Thyroid gland (tissue), 4 donors: ENCODE measurements at regions not wholly inside any gene's neighbourhood (a gene's known extent, or its start where the extent isn't known, plus 50 kb on each side); places are given as distances from the start of the nearest gene placed in this dataset.

Source experiments
- CTCF ChIP-seq, 6 experiments: fragments of 200-600 bp in 3 of 6; fragments of 450-650 bp in 3 of 6; sonication (generic) in 3 of 6; IDR thresholded peaks; one replicate each; pipeline ENCODE4 v1.5.1; 2016 to 2019; ENCODE audit warnings: antibody characterized with exemption in 6 of 6, mild to moderate bottlenecking in 2 of 6, inconsistent platforms in 1 of 6, moderate library complexity in 1 of 6
- POLR2A ChIP-seq, 2 donors: fragments of 450-650 bp; IDR thresholded peaks; one replicate each; pipeline ENCODE4 v1.6.1; 2017; ENCODE audit warnings: antibody characterized with exemption in 2 of 2, mild to moderate bottlenecking in 2 of 2, moderate library complexity in 1 of 2

DNA sequence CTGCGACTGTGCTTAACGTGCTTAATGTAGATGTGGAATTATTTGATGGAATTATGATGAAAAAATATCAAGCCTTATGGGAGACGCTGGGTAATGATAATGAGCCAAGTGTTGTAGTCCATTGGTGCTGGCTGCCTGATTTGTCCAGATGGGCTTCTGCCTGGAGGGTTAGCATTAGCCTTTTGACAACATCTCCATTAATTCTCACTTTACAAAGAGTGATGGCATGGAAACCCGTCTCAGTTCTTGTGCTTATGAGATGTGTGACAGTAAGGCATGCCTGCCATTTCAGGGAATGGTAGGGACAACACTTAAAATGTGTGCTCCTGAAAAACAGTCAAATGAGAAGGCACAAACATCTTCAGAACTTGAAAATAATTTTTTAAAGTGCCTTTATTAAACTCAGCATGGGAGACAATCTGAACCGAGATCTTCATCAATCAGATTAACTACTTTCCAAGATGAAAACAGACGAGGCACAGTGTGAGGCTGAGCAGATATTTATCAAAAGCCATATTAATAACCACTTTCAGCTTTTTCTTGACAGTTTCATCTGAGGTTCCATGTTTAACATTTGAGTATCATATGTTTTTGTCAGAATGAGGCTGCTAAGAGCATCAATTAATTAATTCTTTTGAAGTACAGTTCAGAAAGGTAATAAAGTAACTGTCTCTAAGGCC is 473.1 kb downstream of the NXPH1 start:
- TF ChIP-seq CTCF (IDR thresholded peaks at IDR 0.05) (no peak), POLR2A (IDR thresholded peaks at IDR 0.05) (no peak)
